IPS DF 4.7 (cell line): ENCODE measurements at regions not wholly inside any gene's neighbourhood (a gene's known extent, or its start where the extent isn't known, plus 50 kb on each side); places are given as distances from the start of the nearest gene placed in this dataset.
"Not testable (repeated sequence)": the region's sequence is repeated elsewhere in the genome, so short reads cannot be mapped to it uniquely, and the experiment has no call there.

ENCODE experiments used
- DNase-seq: peaks from one replicate; pipeline ENCODE4 v3.0.0-alpha.2; 2013; ENCODE audit warnings: low spot score; ENCODE audit errors: extremely low read depth

GRCh38 chr7:67463983-67464382, 467.4 kb downstream of the TYW1 start:
- DNase-seq, result no peak

GRCh38 chr7:67466109-67466508, 469.5 kb downstream of the TYW1 start:
- DNase-seq, result no peak

GRCh38 chr7:67470256-67470751, 473.7 kb downstream of the TYW1 start:
- DNase-seq, result no peak

GRCh38 chr7:67475293-67475692, 478.7 kb downstream of the TYW1 start:
- DNase-seq, result no peak

- DNase-seq, result no peak
Observed at GRCh38 chr7:67478066-67478465, 481.4 kb downstream of the TYW1 start.

GRCh38 chr7:67484244-67484751, 487.7 kb downstream of the TYW1 start:
- no peak for DNase-seq

- no peak for DNase-seq
Observed at GRCh38 chr7:67486401-67486800, 489.8 kb downstream of the TYW1 start.

- DNase-seq, result no peak
Observed at GRCh38 chr7:67487316-67487715, 490.7 kb downstream of the TYW1 start.

GRCh38 chr7:67489881-67490280, 493.2 kb downstream of the TYW1 start:
- DNase-seq, result no peak

- DNase-seq, result no peak
Observed at GRCh38 chr7:67493366-67493765, 496.7 kb downstream of the TYW1 start.

- no peak for DNase-seq
Observed at GRCh38 chr7:67496589-67496988, 500.0 kb downstream of the TYW1 start.

GRCh38 chr7:67497914-67498313, 501.3 kb downstream of the TYW1 start:
- DNase-seq, result not testable (repeated sequence)

GRCh38 chr7:67502929-67503328, 506.3 kb downstream of the TYW1 start:
- no peak for DNase-seq

GRCh38 chr7:67505449-67505848, 508.8 kb downstream of the TYW1 start:
- no peak for DNase-seq

GRCh38 chr7:67512481-67512880, 515.8 kb downstream of the TYW1 start:
- no peak for DNase-seq

- DNase-seq, result no peak
Observed at GRCh38 chr7:67518580-67518979, 521.9 kb downstream of the TYW1 start.

GRCh38 chr7:67519171-67519570, 522.5 kb downstream of the TYW1 start:
- no peak for DNase-seq

- DNase-seq, result no peak
Observed at GRCh38 chr7:67522504-67522903, 525.9 kb downstream of the TYW1 start.

- no peak for DNase-seq
Observed at GRCh38 chr7:67523713-67524112, 527.1 kb downstream of the TYW1 start.

- no peak for DNase-seq
Observed at GRCh38 chr7:67525588-67525987, 529.0 kb downstream of the TYW1 start.

- no peak for DNase-seq
Observed at GRCh38 chr7:67535241-67535989, 538.8 kb downstream of the TYW1 start.

GRCh38 chr7:67542916-67543315, 546.3 kb downstream of the TYW1 start:
- no peak for DNase-seq
